OCI-LY1 (cell line): ENCODE measurements at regions not wholly inside any gene's neighbourhood (a gene's known extent, or its start where the extent isn't known, plus 50 kb on each side); places are given as distances from the start of the nearest gene placed in this dataset.

Source experiments
- H2AFZ ChIP-seq: fragments of 200-600 bp; sonication (generic), shearing (Covaris generic); 2 replicates; pipeline ENCODE4 v1.6.0; 2014; ENCODE audit warnings: antibody characterized with exemption, mild to moderate bottlenecking, low read length
- H3F3A ChIP-seq: fragments of 200-600 bp; sonication (generic), shearing (Covaris generic); 2 replicates; pipeline ENCODE4 v1.6.0; 2014; ENCODE audit warnings: mild to moderate bottlenecking, antibody characterized with exemption, low read length, moderate library complexity; ENCODE audit not compliant: insufficient read depth
- H3K27ac ChIP-seq: fragments of 200-600 bp; sonication (generic); 2 replicates; pipeline ENCODE4 v1.5.1; 2014; ENCODE audit warnings: low read length, mixed run types, mild to moderate bottlenecking, low read depth; ENCODE audit not compliant: poor library complexity, severe bottlenecking
- H3K27me3 ChIP-seq: fragments of 200-600 bp; sonication (generic); 2 replicates; pipeline ENCODE4 v1.6.0; 2014; ENCODE audit warnings: antibody characterized with exemption, mild to moderate bottlenecking, low read length, moderate library complexity; ENCODE audit not compliant: insufficient read depth
- H3K36me3 ChIP-seq: fragments of 200-600 bp; sonication (generic); 2 replicates; pipeline ENCODE4 v1.6.1; 2014; ENCODE audit warnings: mild to moderate bottlenecking, antibody characterized with exemption, low read length, moderate library complexity, mixed read lengths; ENCODE audit not compliant: insufficient read depth
- H3K4me1 ChIP-seq: fragments of 200-600 bp; sonication (generic); 2 replicates; pipeline ENCODE4 v1.5.1; 2014; ENCODE audit warnings: mild to moderate bottlenecking, low read length, moderate library complexity; ENCODE audit not compliant: insufficient read depth, severe bottlenecking
- H3K4me2 ChIP-seq: fragments of 200-600 bp; sonication (generic), shearing (Covaris generic); 2 replicates; pipeline ENCODE4 v1.6.1; 2014; ENCODE audit warnings: low read length
- H3K4me3 ChIP-seq: fragments of 200-600 bp; sonication (generic); 2 replicates; pipeline ENCODE4 v1.5.1; 2014; ENCODE audit warnings: low read length, low read depth, mild to moderate bottlenecking, mixed read lengths; ENCODE audit not compliant: poor library complexity, severe bottlenecking
- H3K79me2 ChIP-seq: fragments of 200-600 bp; shearing (Covaris generic); 2 replicates; pipeline ENCODE4 v1.6.1; 2016; ENCODE audit warnings: mixed run types, low read length, mixed read lengths; ENCODE audit not compliant: insufficient read depth
- H3K9ac ChIP-seq: fragments of 200-600 bp; sonication (generic), shearing (Covaris generic); 2 replicates; pipeline ENCODE4 v1.6.1; 2014; ENCODE audit warnings: mild to moderate bottlenecking, low read length, mixed read lengths
- H3K9me2 ChIP-seq: fragments of 200-600 bp; sonication (generic), shearing (Covaris generic); 2 replicates; pipeline ENCODE4 v1.6.1; 2014; ENCODE audit warnings: low read depth, mild to moderate bottlenecking, low read length, mixed read lengths
- H3K9me3 ChIP-seq: fragments of 200-600 bp; shearing (Covaris generic); 2 replicates; pipeline ENCODE4 v1.6.1; 2014; ENCODE audit warnings: low read length, mixed read lengths
- H4K20me1 ChIP-seq: fragments of 200-600 bp; sonication (generic), shearing (Covaris generic); 2 replicates; pipeline ENCODE4 v1.6.0; 2016; ENCODE audit warnings: mild to moderate bottlenecking, low read length; ENCODE audit not compliant: insufficient read depth
- CTCF ChIP-seq: fragments of 200-600 bp; sonication (generic), shearing (Covaris generic); IDR thresholded peaks from 2 replicates; pipeline ENCODE4 v1.5.1; 2017; ENCODE audit warnings: mild to moderate bottlenecking, antibody characterized with exemption, low read length, moderate library complexity, mixed read lengths
- EZH2 ChIP-seq: fragments of 200-600 bp; sonication (generic), shearing (Covaris generic); IDR thresholded peaks from 2 replicates; pipeline ENCODE4 v1.8.0; 2017; ENCODE audit warnings: borderline replicate concordance, mixed run types, mild to moderate bottlenecking, antibody characterized with exemption, low read length, moderate library complexity, mixed read lengths

GRCh38 chr4:111697176-111697942, 447.9 kb upstream of the FAM241A start:
- H2AFZ ChIP-seq, result no peak overlapping the region
- H3K9me2 ChIP-seq, result no peaks in the 10 kb centered on the region
- H3K36me3 ChIP-seq, result no peaks in the 10 kb centered on the region
- H3K4me3 ChIP-seq, result no peak overlapping the region
- no peaks in the 10 kb centered on the region for H3F3A ChIP-seq
- H3K79me2 ChIP-seq, result no peaks in the 10 kb centered on the region
- no peaks in the 10 kb centered on the region for H3K9me3 ChIP-seq
- no peaks in the 10 kb centered on the region for H3K4me1 ChIP-seq
- H3K4me2 ChIP-seq, result no peak overlapping the region
- TF ChIP-seq CTCF, result no peak
- TF ChIP-seq EZH2, result no peak
- H4K20me1 ChIP-seq, result no peaks in the 10 kb centered on the region
- no peak overlapping the region for H3K9ac ChIP-seq
- no peaks in the 10 kb centered on the region for H3K27me3 ChIP-seq
- H3K27ac ChIP-seq, result no peak overlapping the region

GRCh38 chr4:111698361-111698760, 446.9 kb upstream of the FAM241A start:
- Histone ChIP-seq H3K27me3 (no peaks in the 10 kb centered on the region), H3K9me3 (no peaks in the 10 kb centered on the region), H4K20me1 (no peaks in the 10 kb centered on the region), H3K36me3 (no peaks in the 10 kb centered on the region), H3K4me2 (no peak overlapping the region), H3K79me2 (no peaks in the 10 kb centered on the region), H3K9ac (no peak overlapping the region), H3K9me2 (no peaks in the 10 kb centered on the region), H3K4me1 (no peaks in the 10 kb centered on the region), H3K4me3 (no peak overlapping the region), H3F3A (no peaks in the 10 kb centered on the region), H3K27ac (no peak overlapping the region), H2AFZ (no peak overlapping the region)
- no peak for TF ChIP-seq EZH2
- no peak for TF ChIP-seq CTCF

GRCh38 chr4:111699165-111699564, 446.1 kb upstream of the FAM241A start:
- no peak overlapping the region for H3K27ac ChIP-seq
- H4K20me1 ChIP-seq, result no peaks in the 10 kb centered on the region
- no peaks in the 10 kb centered on the region for H3F3A ChIP-seq
- no peak overlapping the region for H3K4me3 ChIP-seq
- no peaks in the 10 kb centered on the region for H3K9me2 ChIP-seq
- H3K9ac ChIP-seq, result no peak overlapping the region
- H3K79me2 ChIP-seq, result no peaks in the 10 kb centered on the region
- H2AFZ ChIP-seq, result no peak overlapping the region
- TF ChIP-seq EZH2, result no peak
- TF ChIP-seq CTCF, result no peak
- no peaks in the 10 kb centered on the region for H3K36me3 ChIP-seq
- no peak overlapping the region for H3K4me2 ChIP-seq
- H3K27me3 ChIP-seq, result no peaks in the 10 kb centered on the region
- H3K9me3 ChIP-seq, result no peaks in the 10 kb centered on the region
- H3K4me1 ChIP-seq, result no peaks in the 10 kb centered on the region
